ENCODE measurements at regions not wholly inside any gene's neighbourhood (a gene's known extent, or its start where the extent isn't known, plus 50 kb on each side); places are given as distances from the start of the nearest gene placed in this dataset.

- no peak overlapping the region for H3K4me3 ChIP-seq (ENCODE audit: low read depth, low read length)
- H3K4me1 ChIP-seq (ENCODE audit: control insufficient read depth, insufficient read depth, low read length), result no peaks in the 10 kb centered on the region
- POLR2A ChIA-PET, result no interaction called here
- no peak overlapping the region for H3K27ac ChIP-seq (ENCODE audit: extremely low read depth, low read depth, low read length)
- H3K9me3 ChIP-seq (ENCODE audit: control insufficient read depth, insufficient read depth, low read depth, low read length), result no peaks in the 10 kb centered on the region
- CTCF ChIA-PET, result interaction anchor here (0.8 kb wide), 1 partner anchor 52 kb away, joined by 3 read pairs; no protein-coding TSS in a partner anchor
- no peak for TF ChIP-seq ZNF362 (tag by site-specific recombination; IDR thresholded peaks at IDR 0.05)
- TF ChIP-seq ZSCAN5A (tag by site-specific recombination; IDR thresholded peaks at IDR 0.05), result no peak
- no peak for TF ChIP-seq IKZF3 (tag by site-specific recombination; IDR thresholded peaks at IDR 0.05)
- TF ChIP-seq ZNF529 (tag by site-specific recombination; IDR thresholded peaks at IDR 0.05; ENCODE audit: insufficient replicate concordance), result no peak
- no peak for TF ChIP-seq ZNF510 (tag by site-specific recombination; IDR thresholded peaks at IDR 0.05; ENCODE audit: insufficient replicate concordance)
- no peak for TF ChIP-seq ZNF37A (tag by site-specific recombination; IDR thresholded peaks at IDR 0.05)
- no peak for TF ChIP-seq ZNF544 (tag by site-specific recombination; IDR thresholded peaks at IDR 0.05)
- no peaks in the 10 kb centered on the region for H3K36me3 ChIP-seq (ENCODE audit: control insufficient read depth in 2 of 2, insufficient read depth in 1 of 2, low read length in 2 of 2)
These were observed 112.5 kb downstream of the HAPSTR1 start for GRCh38 chr16:9203956-9204355.

- Histone ChIP-seq H3K4me1 (ENCODE audit: control insufficient read depth, insufficient read depth, low read length) (no peaks in the 10 kb centered on the region), H3K4me3 (ENCODE audit: low read depth, low read length) (no peak overlapping the region), H3K27ac (ENCODE audit: extremely low read depth, low read depth, low read length) (no peak overlapping the region), H3K9me3 (ENCODE audit: control insufficient read depth, insufficient read depth, low read depth, low read length) (no peaks in the 10 kb centered on the region), H3K36me3 (ENCODE audit: control insufficient read depth in 2 of 2, insufficient read depth in 1 of 2, low read length in 2 of 2) (no peaks in the 10 kb centered on the region)
- POLR2A ChIA-PET, result no interaction called here
- CTCF ChIA-PET, result no interaction called here
- no peak for TF ChIP-seq ZNF670 (tag by site-specific recombination; IDR thresholded peaks at IDR 0.05; ENCODE audit: low read depth)
- no peak for TF ChIP-seq YY2 (tag by site-specific recombination; IDR thresholded peaks at IDR 0.05)
- TF ChIP-seq ZXDB (tag by site-specific recombination; IDR thresholded peaks at IDR 0.05), result no peak
- TF ChIP-seq GLIS1 (tag by site-specific recombination; IDR thresholded peaks at IDR 0.05), result no peak
- no peak for TF ChIP-seq ZNF501 (tag by site-specific recombination; IDR thresholded peaks at IDR 0.05)
- no peak for TF ChIP-seq PRDM4 (tag by site-specific recombination; IDR thresholded peaks at IDR 0.05)
- TF ChIP-seq RBAK (tag by site-specific recombination; IDR thresholded peaks at IDR 0.05), result no peak
- no peak for TF ChIP-seq BCL11A (tag by site-specific recombination; IDR thresholded peaks at IDR 0.05; ENCODE audit: low read depth)
- no peak for TF ChIP-seq ZNF37A (tag by site-specific recombination; IDR thresholded peaks at IDR 0.05)
- no peak for TF ChIP-seq ZNF626 (tag by site-specific recombination; IDR thresholded peaks at IDR 0.05)
- no peak for TF ChIP-seq ZNF10 (tag by site-specific recombination; IDR thresholded peaks at IDR 0.05)
- TF ChIP-seq ZNF138 (tag by site-specific recombination; IDR thresholded peaks at IDR 0.05; ENCODE audit: borderline replicate concordance), result no peak
- no peak for TF ChIP-seq ZNF664 (tag by site-specific recombination; IDR thresholded peaks at IDR 0.05)
- TF ChIP-seq ZNF146 (tag by site-specific recombination; IDR thresholded peaks at IDR 0.05), result no peak
- no peak for TF ChIP-seq ZNF692 (tag by site-specific recombination; IDR thresholded peaks at IDR 0.05)
- TF ChIP-seq ZSCAN18 (tag by site-specific recombination; IDR thresholded peaks at IDR 0.05), result no peak
- no peak for TF ChIP-seq ZNF391 (tag by site-specific recombination; IDR thresholded peaks at IDR 0.05; ENCODE audit: borderline replicate concordance, low read depth)
These were observed 114.2 kb downstream of the HAPSTR1 start for GRCh38 chr16:9205661-9206060.
